MM.1S (cell line): ENCODE measurements at regions not wholly inside any gene's neighbourhood (a gene's known extent, or its start where the extent isn't known, plus 50 kb on each side); places are given as distances from the start of the nearest gene placed in this dataset.

Experiments
- DNase-seq: peaks from one replicate; pipeline ENCODE4 v3.0.0-alpha.2; 2015
- H2AFZ ChIP-seq: fragments of 300-600 bp; sonication (generic); 2 replicates; pipeline ENCODE4 v1.6.0; 2016; ENCODE audit warnings: antibody characterized with exemption, low read length
- H3F3A ChIP-seq: fragments of 300-600 bp; sonication (generic); 2 replicates; pipeline ENCODE4 v1.6.1; 2016; ENCODE audit warnings: mild to moderate bottlenecking, antibody characterized with exemption, low read length, moderate library complexity, mixed read lengths; ENCODE audit not compliant: insufficient read depth
- H3K27ac ChIP-seq: fragments of 300-600 bp; sonication (generic); 2 replicates; pipeline ENCODE4 v1.5.1; 2016; ENCODE audit warnings: mild to moderate bottlenecking, low read length
- H3K27me3 ChIP-seq: fragments of 300-600 bp; sonication (generic); replicated peaks from 2 replicates; pipeline ENCODE4 v1.6.0; 2016; ENCODE audit warnings: low read length; ENCODE audit not compliant: insufficient read depth
- H3K36me3 ChIP-seq: fragments of 300-600 bp; sonication (generic); replicated peaks from 2 replicates; pipeline ENCODE4 v1.6.1; 2016; ENCODE audit warnings: mild to moderate bottlenecking, low read length, mixed read lengths; ENCODE audit not compliant: insufficient read depth
- H3K4me1 ChIP-seq: fragments of 300-600 bp; sonication (generic); 2 replicates; pipeline ENCODE4 v1.6.1; 2016; ENCODE audit warnings: low read length, mixed read lengths
- H3K4me2 ChIP-seq: fragments of 300-600 bp; sonication (generic); 2 replicates; pipeline ENCODE4 v1.6.0; 2016; ENCODE audit warnings: low read depth, low read length
- H3K4me3 ChIP-seq: fragments of 300-600 bp; sonication (generic); 2 replicates; pipeline ENCODE4 v1.5.1; 2016; ENCODE audit warnings: low read length, mixed read lengths
- H3K79me2 ChIP-seq: fragments of 300-600 bp; sonication (generic); 2 replicates; pipeline ENCODE4 v1.6.1; 2016; ENCODE audit warnings: mixed run types, low read length, mixed read lengths
- H3K9ac ChIP-seq: fragments of 300-600 bp; sonication (generic); 2 replicates; pipeline ENCODE4 v1.6.1; 2016; ENCODE audit warnings: low read length, mixed read lengths
- H3K9me2 ChIP-seq: fragments of 300-600 bp; sonication (generic); replicated peaks from 2 replicates; pipeline ENCODE4 v1.6.1; 2016; ENCODE audit warnings: mild to moderate bottlenecking, low read length, mixed read lengths; ENCODE audit not compliant: insufficient read depth
- H3K9me3 ChIP-seq: fragments of 300-600 bp; sonication (generic); replicated peaks from 2 replicates; pipeline ENCODE4 v1.6.1; 2016; ENCODE audit warnings: mild to moderate bottlenecking, low read length, mixed read lengths; ENCODE audit not compliant: insufficient read depth
- H4K20me1 ChIP-seq: fragments of 300-600 bp; sonication (generic); 2 replicates; pipeline ENCODE4 v1.6.1; 2016; ENCODE audit warnings: mild to moderate bottlenecking, low read length, moderate library complexity, mixed read lengths; ENCODE audit not compliant: insufficient read depth
- CTCF ChIP-seq: fragments of 300-600 bp; sonication (generic); IDR thresholded peaks from 2 replicates; pipeline ENCODE4 v1.5.1; 2016; ENCODE audit warnings: antibody characterized with exemption, low read length, mixed read lengths
- EZH2 ChIP-seq: fragments of 300-600 bp; sonication (generic); optimal IDR thresholded peaks from 2 replicates; pipeline ENCODE3; 2017; ENCODE audit warnings: low read depth, mild to moderate bottlenecking, antibody characterized with exemption, low read length, mixed read lengths
- EZH2phosphoT487 ChIP-seq: fragments of 300-600 bp; sonication (generic); IDR thresholded peaks from 2 replicates; pipeline ENCODE4 v1.6.1; 2018; ENCODE audit warnings: antibody characterized with exemption, low read length

DNA sequence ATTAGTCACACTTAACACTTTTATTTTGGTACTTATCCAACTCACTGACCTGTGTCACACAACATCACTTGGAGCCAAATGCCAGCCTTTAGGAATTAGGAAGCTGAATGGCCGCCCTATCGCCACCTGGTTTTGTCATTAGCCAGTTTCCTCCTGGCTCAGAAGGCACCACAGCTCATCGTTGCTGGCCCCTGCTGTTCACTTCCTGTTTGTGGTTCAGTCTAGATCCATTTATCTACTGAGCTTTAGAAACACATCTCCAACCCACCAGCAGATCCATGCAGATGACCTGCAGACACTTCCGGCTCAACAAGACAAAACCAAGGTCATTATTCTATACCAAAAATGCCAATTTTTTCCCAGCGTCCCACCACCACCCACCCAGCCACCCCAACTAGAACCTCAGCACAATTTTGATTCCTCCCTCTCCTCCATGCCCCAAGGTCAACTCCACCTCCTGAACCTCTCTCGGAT lies 193.5 kb upstream of the NEBL start:
- H2AFZ ChIP-seq, result no peak overlapping the region
- no peak overlapping the region for H3K27ac ChIP-seq
- H3K4me1 ChIP-seq, result no peaks in the 10 kb centered on the region
- H3K9me3 ChIP-seq, result no peaks in the 10 kb centered on the region
- H3K9ac ChIP-seq, result no peak overlapping the region
- H3K9me2 ChIP-seq, result no peaks in the 10 kb centered on the region
- H3K4me3 ChIP-seq, result no peak overlapping the region
- no peaks in the 10 kb centered on the region for H3K36me3 ChIP-seq
- H3K4me2 ChIP-seq, result no peak overlapping the region
- H3F3A ChIP-seq, result no peaks in the 10 kb centered on the region
- DNase-seq, result no peak
- H3K27me3 ChIP-seq, result no peaks in the 10 kb centered on the region
- H3K79me2 ChIP-seq, result no peaks in the 10 kb centered on the region
- TF ChIP-seq CTCF (no peak), EZH2 (no peak), EZH2phosphoT487 (no peak)
- H4K20me1 ChIP-seq, result no peaks in the 10 kb centered on the region

GRCh38 chr10:21087476-21087875 lies 190.4 kb upstream of the NEBL start:
- H3K27ac ChIP-seq, result no peak overlapping the region
- TF ChIP-seq EZH2phosphoT487 (no peak), CTCF (no peak), EZH2 (no peak)
- H3K36me3 ChIP-seq, result no peaks in the 10 kb centered on the region
- no peak overlapping the region for H3K4me2 ChIP-seq
- no peak for DNase-seq
- no peak overlapping the region for H3K9ac ChIP-seq
- no peak overlapping the region for H2AFZ ChIP-seq
- H3K27me3 ChIP-seq, result no peaks in the 10 kb centered on the region
- H3K4me1 ChIP-seq, result no peaks in the 10 kb centered on the region
- H3K9me2 ChIP-seq, result no peaks in the 10 kb centered on the region
- no peaks in the 10 kb centered on the region for H4K20me1 ChIP-seq
- H3F3A ChIP-seq, result no peaks in the 10 kb centered on the region
- H3K4me3 ChIP-seq, result no peak overlapping the region
- no peaks in the 10 kb centered on the region for H3K79me2 ChIP-seq
- H3K9me3 ChIP-seq, result no peaks in the 10 kb centered on the region

DNA sequence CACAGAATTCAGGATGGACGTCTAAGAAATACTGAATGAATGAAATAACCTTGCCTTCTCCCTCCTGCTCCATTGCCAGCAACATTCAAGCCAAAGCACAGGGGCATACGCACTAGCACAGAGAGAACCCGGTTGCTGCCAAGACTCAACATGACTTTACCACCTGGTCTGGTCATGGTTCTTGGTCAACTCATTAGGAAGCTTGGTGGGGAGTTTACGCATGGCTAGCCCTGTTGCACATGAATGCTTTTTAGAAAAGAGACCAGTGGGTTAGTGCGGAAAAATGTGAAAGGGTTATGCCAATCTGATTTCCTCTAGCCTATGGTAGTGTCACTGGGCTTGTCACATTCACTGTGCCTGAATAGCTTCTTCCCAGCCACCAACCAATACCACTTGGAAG lies 187.6 kb upstream of the NEBL start:
- H3K9me3 ChIP-seq, result no peaks in the 10 kb centered on the region
- H3K27me3 ChIP-seq, result no peaks in the 10 kb centered on the region
- H3K36me3 ChIP-seq, result no peaks in the 10 kb centered on the region
- H4K20me1 ChIP-seq, result no peaks in the 10 kb centered on the region
- no peaks in the 10 kb centered on the region for H3K9me2 ChIP-seq
- no peak overlapping the region for H2AFZ ChIP-seq
- no peak overlapping the region for H3K9ac ChIP-seq
- H3K79me2 ChIP-seq, result no peaks in the 10 kb centered on the region
- H3K4me1 ChIP-seq, result no peaks in the 10 kb centered on the region
- H3F3A ChIP-seq, result no peaks in the 10 kb centered on the region
- no peak for DNase-seq
- TF ChIP-seq CTCF (no peak), EZH2phosphoT487 (no peak), EZH2 (no peak)
- no peak overlapping the region for H3K4me2 ChIP-seq
- H3K27ac ChIP-seq, result no peak overlapping the region
- H3K4me3 ChIP-seq, result no peak overlapping the region

DNA sequence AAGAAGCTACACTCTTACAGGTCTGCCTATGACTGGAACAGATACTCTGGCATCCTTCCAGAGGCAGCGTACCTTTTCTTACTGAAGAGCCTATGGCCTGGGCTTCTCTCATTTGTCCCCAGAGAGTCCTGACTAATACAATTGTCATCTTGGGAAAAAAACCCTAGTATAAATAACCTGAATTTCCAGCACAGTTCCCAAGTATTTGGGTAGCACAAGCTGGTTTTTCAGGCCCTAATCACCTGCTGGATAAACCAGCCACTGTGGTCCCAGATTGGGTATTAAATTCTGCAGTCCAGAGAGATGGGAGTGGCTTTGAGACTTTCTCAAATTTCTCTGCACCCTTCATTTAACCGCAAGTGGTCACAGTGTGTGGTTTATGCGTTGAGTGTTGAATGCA lies 186.8 kb upstream of the NEBL start:
- no peaks in the 10 kb centered on the region for H3K27me3 ChIP-seq
- no peak for TF ChIP-seq EZH2
- no peak for TF ChIP-seq CTCF
- TF ChIP-seq EZH2phosphoT487, result no peak
- H3K79me2 ChIP-seq, result no peaks in the 10 kb centered on the region
- no peaks in the 10 kb centered on the region for H3F3A ChIP-seq
- no peak overlapping the region for H3K27ac ChIP-seq
- H2AFZ ChIP-seq, result no peak overlapping the region
- H3K4me2 ChIP-seq, result no peak overlapping the region
- H3K4me3 ChIP-seq, result no peak overlapping the region
- no peak for DNase-seq
- no peak overlapping the region for H3K9ac ChIP-seq
- no peaks in the 10 kb centered on the region for H3K9me2 ChIP-seq
- H3K4me1 ChIP-seq, result no peaks in the 10 kb centered on the region
- H4K20me1 ChIP-seq, result no peaks in the 10 kb centered on the region
- no peaks in the 10 kb centered on the region for H3K9me3 ChIP-seq
- H3K36me3 ChIP-seq, result no peaks in the 10 kb centered on the region
